Epithelial cell of prostate (primary cell): ENCODE measurements at regions not wholly inside any gene's neighbourhood (a gene's known extent, or its start where the extent isn't known, plus 50 kb on each side); places are given as distances from the start of the nearest gene placed in this dataset.

ENCODE experiments used
- DNase-seq: peaks from one replicate; pipeline ENCODE4 v3.0.0-alpha.2; 2011; ENCODE audit warnings: low read depth, low spot score
- H3K27ac ChIP-seq: fragments of 450-650 bp; 2 replicates; pipeline ENCODE4 v1.5.1; 2017; ENCODE audit warnings: mild to moderate bottlenecking

DNA sequence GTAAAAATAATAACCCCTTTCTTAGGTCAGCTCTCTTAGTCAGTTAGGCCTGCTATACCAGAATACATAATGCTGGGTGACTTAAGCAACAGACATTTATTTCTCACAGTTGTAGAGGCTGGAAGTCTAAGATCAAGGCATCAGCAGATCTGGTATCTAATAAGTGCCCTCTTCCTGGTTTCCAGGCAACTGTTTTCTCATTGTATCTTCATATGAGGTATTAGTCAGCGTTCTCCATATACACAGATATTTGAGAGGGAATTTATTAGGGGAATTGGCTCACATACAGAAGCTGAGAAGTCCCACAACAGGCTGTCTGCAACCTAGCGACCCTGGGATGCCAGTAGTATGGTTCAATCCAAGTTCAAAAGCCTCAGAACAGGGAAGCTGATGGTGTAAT is 896.0 kb downstream of the GALC start:
- no peak overlapping the region for H3K27ac ChIP-seq
- DNase-seq = no peak

DNA sequence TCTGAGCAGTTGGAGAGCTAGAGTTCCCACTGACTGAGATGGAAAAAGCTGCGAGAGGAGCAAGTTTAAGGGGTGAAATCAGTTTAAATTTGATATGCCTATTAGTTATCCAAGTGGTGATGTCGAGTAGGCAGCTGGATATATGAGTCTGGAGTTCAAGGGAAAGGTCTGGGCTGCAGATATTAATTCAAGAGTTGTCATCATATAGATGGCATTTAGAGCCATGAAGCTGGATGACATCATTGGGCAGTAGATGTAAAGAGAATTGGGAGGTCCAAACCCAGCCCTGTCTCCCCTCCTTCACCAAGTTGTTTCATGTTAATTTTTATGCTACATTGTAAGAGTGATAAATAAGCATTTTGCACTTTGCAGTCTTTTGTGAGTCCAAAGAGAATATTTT is 898.1 kb downstream of the GALC start:
- H3K27ac ChIP-seq = no peak overlapping the region
- no peak for DNase-seq

DNA sequence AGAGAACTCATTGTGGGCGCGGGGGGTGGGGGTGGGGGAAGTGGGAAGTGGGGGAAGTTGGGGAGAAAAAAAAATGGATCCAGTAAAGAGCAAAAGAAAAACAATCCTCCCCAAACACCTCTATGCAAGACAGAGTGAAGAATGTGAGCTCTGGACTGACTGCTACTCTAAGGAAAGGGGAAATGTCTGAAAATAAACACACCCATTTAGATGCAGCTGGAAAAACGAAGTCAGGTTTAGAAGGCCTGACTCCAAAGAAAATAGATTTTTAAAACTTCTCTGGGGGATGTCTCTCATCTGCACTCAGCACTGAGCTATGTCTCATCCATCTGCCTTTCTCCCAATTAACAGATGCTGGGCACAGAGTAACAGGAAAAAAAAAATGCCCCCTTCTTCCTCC is 904.4 kb downstream of the GALC start:
- no peak for DNase-seq
- no peak overlapping the region for H3K27ac ChIP-seq

DNA sequence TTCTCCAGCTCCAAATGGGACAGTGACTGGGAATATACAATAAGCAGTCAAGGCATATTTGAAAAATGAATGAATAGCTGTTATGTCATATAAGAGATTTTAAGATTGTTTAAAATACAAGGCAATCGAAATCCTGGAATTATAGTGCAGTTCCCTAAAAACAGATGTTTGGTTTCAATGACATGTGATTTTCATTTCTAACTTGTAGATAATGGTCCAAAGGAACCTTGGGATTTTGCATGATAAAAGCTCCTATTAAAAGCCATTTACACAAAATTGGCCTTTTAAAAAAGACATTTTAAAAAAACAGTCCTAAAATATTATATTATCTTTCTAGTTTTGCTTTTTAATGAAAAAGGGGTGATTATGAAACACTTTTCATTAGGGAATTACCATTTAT is 905.1 kb downstream of the GALC start:
- no peak for DNase-seq
- no peak overlapping the region for H3K27ac ChIP-seq

DNA sequence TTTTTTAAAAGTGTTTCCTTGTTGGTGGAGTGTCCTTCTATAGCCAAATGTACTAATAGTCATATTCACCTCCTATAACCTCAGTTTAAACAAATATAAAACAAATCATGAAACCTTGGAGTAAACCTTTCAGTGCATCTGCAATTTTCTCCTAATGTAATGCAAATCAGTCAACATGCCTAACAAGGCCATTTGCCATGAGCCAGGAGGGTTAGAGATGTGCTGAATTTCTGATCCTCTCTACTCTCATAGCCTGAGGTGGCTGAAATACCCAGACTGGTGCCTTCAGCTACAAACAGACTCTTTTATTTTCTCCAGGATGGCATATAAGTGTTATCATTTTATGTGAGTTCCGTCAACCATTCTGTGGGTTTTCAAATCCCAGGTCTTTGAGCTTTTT is 908.1 kb downstream of the GALC start:
- DNase-seq = no peak
- no peak overlapping the region for H3K27ac ChIP-seq

DNA sequence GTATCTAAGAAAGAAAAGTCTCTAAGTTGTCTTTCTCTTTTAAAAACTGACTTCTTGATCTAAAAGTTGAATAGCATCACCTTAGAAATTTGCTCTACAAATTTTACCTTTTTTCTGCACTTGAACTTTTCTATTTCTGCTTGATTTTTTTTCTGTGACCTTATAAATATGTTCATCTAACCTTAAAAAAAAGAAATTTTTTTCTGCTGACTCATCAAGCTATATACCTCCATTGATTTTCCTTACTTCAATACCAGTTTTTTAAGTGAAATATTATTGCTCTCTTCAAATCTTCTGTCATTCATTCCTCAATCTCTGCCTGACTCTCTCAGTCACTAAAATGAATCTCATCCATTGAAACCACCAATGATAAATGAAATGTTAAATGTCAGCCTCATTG is 910.1 kb downstream of the GALC start:
- H3K27ac ChIP-seq = no peak overlapping the region
- DNase-seq = no peak

DNA sequence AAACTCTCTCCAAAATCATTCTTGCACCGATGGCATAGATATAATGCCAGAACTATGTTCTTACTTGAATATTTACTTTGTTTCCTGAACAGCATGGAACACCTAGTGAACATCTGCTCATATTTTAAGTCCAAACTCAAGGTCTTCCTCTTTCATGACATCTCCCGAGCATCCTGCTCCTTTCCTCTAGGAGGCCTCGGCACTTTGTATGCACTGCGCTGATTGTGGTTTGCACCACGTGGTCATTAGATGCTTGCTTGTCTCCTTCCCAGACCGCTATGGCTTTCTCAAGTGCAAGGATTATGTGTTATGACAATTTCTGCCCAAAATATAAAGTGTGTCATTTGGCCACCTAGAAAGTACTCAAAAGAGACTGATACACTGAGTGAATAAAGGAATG is 912.0 kb downstream of the GALC start:
- DNase-seq = no peak
- H3K27ac ChIP-seq = no peak overlapping the region

DNA sequence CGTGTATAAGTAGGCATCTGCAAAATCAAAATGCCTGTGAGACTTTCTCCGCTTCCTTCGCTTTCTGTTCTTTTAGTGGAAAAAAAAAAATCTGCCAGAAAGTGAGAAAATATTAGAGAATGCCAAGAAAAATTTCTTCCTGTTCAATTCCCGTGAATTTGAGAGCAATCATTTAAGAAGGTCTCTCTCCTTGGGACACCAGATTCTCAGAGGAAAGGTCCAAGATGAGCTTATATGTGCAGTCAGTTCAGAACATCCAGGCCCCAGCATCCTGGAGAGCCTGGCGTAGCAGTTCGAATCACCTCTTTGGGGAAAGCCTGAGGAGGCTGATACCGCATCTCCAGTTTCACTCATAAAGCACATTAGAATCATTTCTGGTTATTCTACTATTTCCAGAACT is 912.8 kb downstream of the GALC start:
- no peak for DNase-seq
- H3K27ac ChIP-seq = no peak overlapping the region

DNA sequence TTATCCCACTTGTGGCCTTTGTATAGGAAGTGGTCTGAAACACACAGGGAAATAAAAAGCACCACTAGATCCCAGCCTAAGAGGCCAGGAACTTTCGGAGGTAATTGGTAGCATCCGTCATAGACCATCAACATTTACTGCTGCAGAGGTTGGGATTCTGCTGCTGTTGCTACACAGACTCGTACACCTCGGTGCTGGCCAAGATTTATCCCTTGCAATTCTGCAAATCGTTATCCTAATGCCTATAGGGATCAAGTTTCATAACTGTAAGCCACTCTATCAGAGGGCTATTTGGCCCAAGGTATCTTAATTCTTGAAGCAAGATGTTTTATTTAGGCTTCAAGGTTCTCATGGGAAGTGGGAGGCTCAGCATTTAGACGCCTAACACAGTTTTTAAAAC is 913.6 kb downstream of the GALC start:
- DNase-seq = no peak

DNA sequence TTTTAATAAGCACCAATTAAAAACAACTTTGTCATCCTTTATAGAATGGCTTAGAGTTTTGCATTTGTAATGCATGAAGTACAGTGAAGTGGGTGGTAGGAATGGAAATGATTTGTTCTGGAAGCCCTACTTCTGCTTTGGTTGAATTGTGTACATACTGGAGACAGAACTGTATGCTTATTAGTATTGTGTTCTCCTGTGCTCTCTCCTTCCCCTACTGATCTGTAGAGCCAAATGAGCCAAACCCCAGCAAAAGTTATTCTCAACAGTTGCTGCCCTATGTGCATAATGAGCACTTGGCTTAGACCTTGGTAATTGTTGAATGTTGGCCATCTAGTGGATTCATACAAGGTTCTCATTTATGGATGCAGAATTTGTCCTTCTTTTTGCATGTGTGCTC is 916.1 kb downstream of the GALC start:
- no peak overlapping the region for H3K27ac ChIP-seq
- DNase-seq = no peak

More for the DNA sequence above, 913.6 kb downstream of the GALC start:
- no peak overlapping the region for H3K27ac ChIP-seq

DNA sequence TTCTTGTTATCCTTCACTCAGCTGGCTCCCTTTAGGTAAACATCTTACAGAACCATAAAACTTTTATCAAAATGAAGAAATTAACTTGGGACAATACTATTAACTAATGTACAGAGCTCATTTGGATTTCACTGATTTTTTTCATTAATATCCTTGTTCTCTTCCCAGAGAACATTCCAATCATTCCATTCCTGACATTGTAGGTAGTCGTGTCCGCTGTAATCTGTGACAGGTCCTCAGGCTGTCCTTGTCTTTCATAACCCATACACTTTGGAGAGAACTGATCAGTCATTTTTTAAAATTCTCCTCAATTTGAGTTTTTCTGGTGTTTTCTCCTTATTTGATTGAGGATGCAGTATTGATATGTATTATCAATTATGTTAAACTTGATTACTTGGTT is 916.8 kb downstream of the GALC start:
- DNase-seq = no peak
- no peak overlapping the region for H3K27ac ChIP-seq

DNA sequence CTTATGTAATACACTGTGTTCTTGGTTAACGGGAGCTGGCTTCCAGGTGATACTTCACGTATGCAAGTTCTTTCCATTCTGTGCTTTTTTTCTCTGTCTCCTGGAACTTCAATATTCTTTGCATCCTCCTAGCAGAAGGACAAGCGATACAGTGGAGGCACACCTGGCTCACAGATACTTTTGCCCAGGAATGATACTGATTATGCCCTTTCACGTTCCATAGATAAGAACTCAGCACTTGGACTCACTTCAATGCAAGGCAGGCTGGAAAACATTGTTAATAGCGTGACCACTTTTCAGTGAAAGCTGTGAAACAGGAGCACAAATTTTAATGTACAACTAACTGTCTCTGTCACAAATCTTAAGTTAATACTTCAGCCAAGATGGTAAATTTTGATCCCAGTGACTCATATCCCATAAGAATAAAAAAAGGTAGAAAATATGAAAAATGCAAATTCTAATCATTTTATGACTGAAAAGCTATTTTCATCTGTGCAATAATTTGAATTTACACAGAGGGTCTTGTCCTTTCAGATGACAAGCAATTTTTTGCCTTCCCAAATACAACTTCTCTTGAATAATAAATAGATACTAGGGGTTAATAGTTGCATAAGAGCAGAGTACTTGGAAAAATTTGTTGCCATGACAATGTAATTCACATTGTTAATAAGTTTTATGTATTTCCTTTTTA is 919.0 kb downstream of the GALC start:
- DNase-seq = no peak
- H3K27ac ChIP-seq = no peak overlapping the region

DNA sequence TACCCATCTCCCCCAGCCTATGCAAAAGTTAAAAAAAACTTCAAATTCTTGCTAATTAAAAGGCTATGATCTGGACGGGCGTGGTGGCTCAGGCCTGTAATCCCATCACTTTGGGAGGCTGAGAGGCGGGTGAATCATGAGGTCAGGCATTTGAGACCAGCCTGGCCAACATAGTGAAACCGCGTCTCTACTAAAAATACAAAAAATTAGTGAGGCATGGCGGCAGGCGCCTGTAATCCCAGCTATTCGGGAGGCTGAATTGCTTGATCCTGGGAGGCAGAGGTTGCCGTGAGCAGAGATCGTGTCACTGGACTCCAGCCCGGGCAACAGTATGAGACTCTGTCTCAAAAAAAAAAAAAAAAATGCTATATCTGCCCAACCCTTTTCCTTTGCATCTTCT is 925.4 kb downstream of the GALC start:
- no peak for DNase-seq

DNA sequence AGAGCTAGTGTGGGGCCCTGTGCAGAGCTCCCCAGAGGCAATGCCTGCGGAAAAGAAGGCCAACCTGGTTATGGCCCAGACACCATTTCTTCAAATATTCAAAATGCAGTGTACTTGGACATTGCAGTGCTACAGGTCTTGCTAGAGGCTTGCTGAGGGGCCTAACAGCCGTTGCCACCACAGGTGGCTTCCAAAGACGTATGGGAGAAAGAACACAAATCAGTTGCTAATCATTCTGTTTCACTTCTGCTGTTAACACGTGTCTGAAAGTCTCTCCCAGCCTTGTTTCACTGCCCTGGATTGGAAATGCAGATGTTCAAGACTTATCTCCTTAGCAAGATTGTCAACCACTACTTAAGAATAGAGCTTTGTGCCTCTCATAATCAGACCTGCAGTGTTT is 925.9 kb downstream of the GALC start:
- no peak for DNase-seq
- no peak overlapping the region for H3K27ac ChIP-seq

More for the DNA sequence above, 925.4 kb downstream of the GALC start:
- no peak overlapping the region for H3K27ac ChIP-seq

DNA sequence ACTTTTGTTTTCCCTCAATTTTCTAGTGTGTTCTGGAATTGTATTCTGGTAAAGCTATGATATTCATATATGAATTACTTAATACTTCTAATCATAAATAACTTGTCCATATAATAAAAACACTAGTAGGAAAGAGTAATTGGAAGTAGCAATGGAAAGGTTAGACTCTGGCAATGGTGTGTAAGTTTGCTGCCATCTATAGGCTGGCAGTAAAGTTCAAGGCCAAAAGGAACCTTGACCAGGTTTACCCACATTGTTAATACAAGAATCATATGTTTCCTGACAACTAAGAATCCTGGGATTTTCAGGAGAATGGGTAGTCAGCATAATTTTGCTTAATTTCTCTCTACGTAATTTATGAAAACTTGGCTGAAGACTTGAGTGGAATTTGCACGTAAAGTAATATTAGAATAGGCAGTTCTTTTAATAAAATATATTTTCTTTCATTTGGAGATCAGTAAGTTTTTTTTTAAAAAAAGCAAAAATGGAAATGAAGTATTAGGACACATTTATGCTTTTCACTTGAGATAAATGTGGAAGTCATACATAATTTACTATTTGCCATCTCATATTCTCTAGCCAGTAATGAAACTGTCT is 926.7 kb downstream of the GALC start:
- H3K27ac ChIP-seq = no peak overlapping the region
- DNase-seq = no peak

DNA sequence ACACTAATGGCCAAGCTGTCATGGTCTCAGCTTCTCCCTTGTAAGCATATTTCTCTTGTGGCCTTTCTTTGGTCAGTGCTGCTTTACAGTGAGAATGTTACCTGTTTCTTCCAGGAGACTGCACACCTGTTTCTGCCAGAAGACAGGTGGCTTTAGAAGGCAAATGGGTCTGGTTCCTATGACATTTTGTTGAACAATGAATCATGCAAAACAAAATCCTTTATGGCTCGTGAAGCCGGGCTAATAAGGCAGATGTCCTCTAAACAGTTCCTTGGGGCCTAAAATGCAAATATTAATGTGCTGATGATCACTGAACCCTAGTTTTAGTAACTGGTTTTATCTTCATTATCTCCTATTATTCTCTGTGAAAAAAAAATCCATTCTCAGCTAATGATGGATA is 927.6 kb downstream of the GALC start:
- H3K27ac ChIP-seq = no peak overlapping the region
- DNase-seq = no peak

DNA sequence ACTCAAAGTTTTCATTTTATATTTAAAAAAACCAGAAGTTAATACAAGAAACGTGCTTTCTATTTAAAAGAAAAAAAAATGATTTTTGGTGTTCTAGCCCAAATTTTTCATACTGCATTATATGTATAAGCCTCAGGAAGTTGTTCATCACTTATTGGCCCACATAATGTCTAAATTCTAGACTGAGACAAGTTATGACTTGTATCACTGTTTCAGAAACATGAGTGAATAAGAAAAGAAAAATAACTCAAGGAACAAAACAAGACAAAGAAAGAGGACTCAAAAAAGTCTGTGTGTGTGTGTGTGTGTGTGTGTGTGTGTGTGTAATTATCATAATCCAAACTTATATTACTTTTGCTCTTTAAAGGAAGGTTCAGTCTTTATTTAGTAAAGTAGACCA is 929.8 kb downstream of the GALC start:
- DNase-seq = no peak
- no peak overlapping the region for H3K27ac ChIP-seq

DNA sequence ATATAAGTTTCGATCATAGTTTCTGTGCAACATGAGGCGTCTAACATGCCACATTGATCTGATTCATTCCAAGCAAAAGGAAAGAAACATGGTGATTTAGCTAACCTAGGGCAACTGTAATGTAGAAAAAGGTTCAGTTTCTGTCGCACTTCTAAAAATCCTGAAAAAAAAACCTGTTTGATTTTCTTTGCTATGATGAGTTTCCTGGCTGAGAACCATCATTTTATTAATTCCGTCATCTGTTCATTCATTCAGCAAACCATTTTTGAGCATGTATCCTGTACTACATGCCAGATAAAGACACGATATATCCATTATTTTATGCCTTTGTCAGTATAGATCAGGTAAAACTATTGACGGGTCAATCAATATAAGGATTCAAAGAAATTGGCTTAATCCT is 932.6 kb downstream of the GALC start:
- DNase-seq = no peak
- no peak overlapping the region for H3K27ac ChIP-seq

DNA sequence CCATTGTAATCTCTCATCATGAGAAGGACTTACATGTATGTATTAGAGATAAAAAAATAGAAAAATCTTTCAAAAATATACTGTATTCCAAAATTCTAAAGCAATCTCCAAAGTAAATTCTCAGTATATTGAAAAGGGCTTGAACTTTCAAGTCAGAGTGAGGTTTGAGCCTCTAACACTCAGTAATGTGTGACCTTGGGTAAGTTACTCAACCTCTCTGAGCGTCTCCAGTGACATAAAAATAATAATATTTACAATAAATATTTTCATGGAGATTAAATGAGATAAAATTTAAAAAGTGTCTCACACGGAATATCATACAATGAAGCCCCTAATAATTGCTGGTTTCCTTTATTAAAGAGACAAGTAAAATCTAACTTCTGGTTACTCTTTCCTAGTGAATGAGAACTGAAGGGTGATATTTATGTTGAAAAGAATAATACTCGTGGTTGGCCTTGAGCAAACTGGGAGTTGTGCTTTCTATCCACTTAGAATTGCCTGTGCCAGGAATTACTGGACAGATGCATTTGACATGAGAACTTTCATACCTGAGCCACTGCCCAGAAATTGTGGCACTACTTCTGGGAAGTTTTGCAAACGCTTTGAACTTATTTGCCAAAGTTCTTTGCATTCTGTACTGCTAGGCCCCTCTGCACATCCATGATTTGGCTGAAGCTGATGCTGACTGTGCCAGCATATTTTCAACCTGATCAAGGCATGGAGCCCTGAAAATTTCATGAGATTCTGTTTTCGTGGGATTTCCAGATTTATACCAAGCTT is 933.7 kb downstream of the GALC start:
- H3K27ac ChIP-seq = no peak overlapping the region
- no peak for DNase-seq

DNA sequence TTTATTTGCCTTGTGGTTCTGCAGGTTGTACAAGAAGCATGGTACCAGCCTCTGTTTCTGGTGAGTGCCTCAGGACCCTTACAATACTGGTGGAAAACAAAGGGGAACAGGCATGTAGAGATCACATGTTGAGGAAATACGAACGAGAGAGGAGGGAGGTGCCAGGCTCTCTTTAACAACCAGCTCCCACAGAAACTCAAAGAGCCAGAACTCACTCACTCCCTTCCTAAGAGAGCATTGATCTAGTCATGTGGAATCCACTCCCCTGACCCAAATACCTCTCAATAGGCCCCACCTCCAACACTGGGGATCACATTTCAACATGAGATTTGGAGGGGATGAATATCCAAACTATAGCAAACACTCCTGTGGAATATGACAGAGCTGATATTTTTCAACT is 938.0 kb downstream of the GALC start:
- DNase-seq = no peak
- H3K27ac ChIP-seq = no peak overlapping the region

DNA sequence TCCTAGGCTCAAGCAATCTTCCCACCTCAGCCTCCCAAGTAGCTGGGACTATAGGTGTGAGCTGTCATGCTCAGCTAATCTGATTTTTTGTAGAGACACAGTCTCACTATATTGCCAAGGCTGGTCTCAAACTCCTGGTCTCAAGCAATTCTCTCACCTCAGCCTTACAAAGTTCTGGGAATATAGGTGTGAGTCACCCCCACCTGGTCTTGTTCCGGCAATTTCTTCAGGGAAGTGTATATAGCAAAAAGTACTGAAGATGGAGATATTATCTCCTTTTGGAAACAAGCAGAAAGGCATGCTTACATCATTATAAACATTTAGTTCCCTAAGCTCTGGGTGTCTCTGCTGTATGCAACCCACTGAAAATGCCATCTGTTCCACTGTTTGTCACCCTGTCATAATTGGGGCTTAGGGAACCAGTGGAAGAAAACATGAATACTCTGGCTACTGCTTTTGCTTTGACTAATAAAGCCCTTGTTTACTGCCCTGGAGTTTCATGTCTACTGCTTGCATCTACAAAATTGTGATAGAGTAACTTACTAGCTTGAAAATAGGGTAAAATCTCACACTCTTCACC is 940.2 kb downstream of the GALC start:
- DNase-seq = no peak
- H3K27ac ChIP-seq = no peak overlapping the region
